ENCODE measurements at regions not wholly inside any gene's neighbourhood (a gene's known extent, or its start where the extent isn't known, plus 50 kb on each side); places are given as distances from the start of the nearest gene placed in this dataset.

GRCh38 chr22:47267513-47268282, 505.2 kb downstream of the TBC1D22A start:
- H3K4me3 Mint-ChIP-seq, result no peak overlapping the region

GRCh38 chr22:47266329-47266728, 503.9 kb downstream of the TBC1D22A start:
- Histone ChIP-seq H3K4me1 (ENCODE audit: control insufficient read depth, insufficient read depth, low read length, poor library complexity, severe bottlenecking) (no peaks in the 10 kb centered on the region), H3K4me3 (ENCODE audit: low read depth, low read length) (no peak overlapping the region), H3K9me3 (ENCODE audit: control insufficient read depth in 2 of 2, low read length in 2 of 2) (no peaks in the 10 kb centered on the region), H3K36me3 (ENCODE audit: control insufficient read depth, insufficient read depth, low read length) (no peaks in the 10 kb centered on the region), H3K27ac (ENCODE audit: insufficient read depth, low read length, poor library complexity, severe bottlenecking) (no peak overlapping the region), H3K27me3 (ENCODE audit: control insufficient read depth, insufficient read depth, low read length) (no peaks in the 10 kb centered on the region)
- no peak for DNase-seq
- no peak overlapping the region for H3K4me3 Mint-ChIP-seq
- no peak overlapping the region for H3K27ac Mint-ChIP-seq
- no peaks in the 10 kb centered on the region for H3K4me1 Mint-ChIP-seq
- H3K36me3 Mint-ChIP-seq, result no peaks in the 10 kb centered on the region
- no peak for ATAC-seq (ENCODE audit: low read depth in 2 of 2)
- H3K27me3 Mint-ChIP-seq, result peaks cover 4% of the 10 kb centered on the region
- H3K9me3 Mint-ChIP-seq, result peaks cover 0 to 2% (median 0%) of the 10 kb centered on the region in 7 donors

More at GRCh38 chr22:47267513-47268282, 505.2 kb downstream of the TBC1D22A start:
- DNase-seq (no peak), ATAC-seq (ENCODE audit: low read depth in 2 of 2) (no peak)
- Mint-ChIP-seq H3K9me3 (peaks cover 0 to 2% (median 0%) of the 10 kb centered on the region in 7 donors), H3K4me1 (no peaks in the 10 kb centered on the region), H3K27me3 (peaks cover 4% of the 10 kb centered on the region), H3K27ac (no peak overlapping the region), H3K36me3 (no peaks in the 10 kb centered on the region)
- no peak overlapping the region for H3K4me3 ChIP-seq (ENCODE audit: low read depth, low read length)
- H3K27me3 ChIP-seq (ENCODE audit: control insufficient read depth, insufficient read depth, low read length), result no peaks in the 10 kb centered on the region
- no peaks in the 10 kb centered on the region for H3K9me3 ChIP-seq (ENCODE audit: control insufficient read depth in 2 of 2, low read length in 2 of 2)
- no peak overlapping the region for H3K27ac ChIP-seq (ENCODE audit: insufficient read depth, low read length, poor library complexity, severe bottlenecking)
- no peaks in the 10 kb centered on the region for H3K36me3 ChIP-seq (ENCODE audit: control insufficient read depth, insufficient read depth, low read length)
- no peaks in the 10 kb centered on the region for H3K4me1 ChIP-seq (ENCODE audit: control insufficient read depth, insufficient read depth, low read length, poor library complexity, severe bottlenecking)

GRCh38 chr22:47260551-47260950, 498.1 kb downstream of the TBC1D22A start:
- Histone ChIP-seq H3K4me3 (ENCODE audit: low read depth, low read length) (no peak overlapping the region), H3K36me3 (ENCODE audit: control insufficient read depth, insufficient read depth, low read length) (no peaks in the 10 kb centered on the region), H3K9me3 (ENCODE audit: control insufficient read depth in 2 of 2, low read length in 2 of 2) (no peaks in the 10 kb centered on the region), H3K27me3 (ENCODE audit: control insufficient read depth, insufficient read depth, low read length) (no peaks in the 10 kb centered on the region), H3K4me1 (ENCODE audit: control insufficient read depth, insufficient read depth, low read length, poor library complexity, severe bottlenecking) (no peaks in the 10 kb centered on the region), H3K27ac (ENCODE audit: insufficient read depth, low read length, poor library complexity, severe bottlenecking) (no peak overlapping the region)
- H3K4me1 Mint-ChIP-seq, result no peaks in the 10 kb centered on the region
- ATAC-seq (ENCODE audit: low read depth in 2 of 2), result no peak
- H3K27ac Mint-ChIP-seq, result no peak overlapping the region
- H3K9me3 Mint-ChIP-seq, result no peaks in the 10 kb centered on the region
- H3K27me3 Mint-ChIP-seq, result no peaks in the 10 kb centered on the region
- H3K4me3 Mint-ChIP-seq, result no peak overlapping the region
- no peak for DNase-seq
- H3K36me3 Mint-ChIP-seq, result no peaks in the 10 kb centered on the region

- H3K4me3 Mint-ChIP-seq, result no peak overlapping the region
- DNase-seq, result no peak
- H3K9me3 ChIP-seq (ENCODE audit: control insufficient read depth in 2 of 2, low read length in 2 of 2), result no peaks in the 10 kb centered on the region
- H3K27me3 ChIP-seq (ENCODE audit: control insufficient read depth, insufficient read depth, low read length), result no peaks in the 10 kb centered on the region
- H3K27ac ChIP-seq (ENCODE audit: insufficient read depth, low read length, poor library complexity, severe bottlenecking), result no peak overlapping the region
- no peaks in the 10 kb centered on the region for H3K36me3 Mint-ChIP-seq
- H3K27ac Mint-ChIP-seq, result no peak overlapping the region
- no peaks in the 10 kb centered on the region for H3K9me3 Mint-ChIP-seq
- H3K4me3 ChIP-seq (ENCODE audit: low read depth, low read length), result no peak overlapping the region
- no peaks in the 10 kb centered on the region for H3K36me3 ChIP-seq (ENCODE audit: control insufficient read depth, insufficient read depth, low read length)
- no peaks in the 10 kb centered on the region for H3K4me1 ChIP-seq (ENCODE audit: control insufficient read depth, insufficient read depth, low read length, poor library complexity, severe bottlenecking)
- no peaks in the 10 kb centered on the region for H3K27me3 Mint-ChIP-seq
- H3K4me1 Mint-ChIP-seq, result no peaks in the 10 kb centered on the region
- ATAC-seq (ENCODE audit: low read depth in 2 of 2), result no peak
Measured at GRCh38 chr22:47259990-47260389, 497.5 kb downstream of the TBC1D22A start.

- H3K9me3 ChIP-seq (ENCODE audit: control insufficient read depth in 2 of 2, low read length in 2 of 2), result no peaks in the 10 kb centered on the region
- Mint-ChIP-seq H3K9me3 (no peaks in the 10 kb centered on the region), H3K4me1 (no peaks in the 10 kb centered on the region), H3K4me3 (no peak overlapping the region), H3K27ac (no peak overlapping the region), H3K27me3 (peaks cover 7% of the 10 kb centered on the region), H3K36me3 (no peaks in the 10 kb centered on the region)
- no peaks in the 10 kb centered on the region for H3K4me1 ChIP-seq (ENCODE audit: control insufficient read depth, insufficient read depth, low read length, poor library complexity, severe bottlenecking)
- no peak overlapping the region for H3K4me3 ChIP-seq (ENCODE audit: low read depth, low read length)
- H3K27ac ChIP-seq (ENCODE audit: insufficient read depth, low read length, poor library complexity, severe bottlenecking), result no peak overlapping the region
- ATAC-seq (ENCODE audit: low read depth in 2 of 2) (no peak), DNase-seq (no peak)
- no peaks in the 10 kb centered on the region for H3K36me3 ChIP-seq (ENCODE audit: control insufficient read depth, insufficient read depth, low read length)
- no peaks in the 10 kb centered on the region for H3K27me3 ChIP-seq (ENCODE audit: control insufficient read depth, insufficient read depth, low read length)
Measured at GRCh38 chr22:47259049-47259448, 496.6 kb downstream of the TBC1D22A start.

- Mint-ChIP-seq H3K4me3 (no peak overlapping the region), H3K27me3 (peaks cover 7% of the 10 kb centered on the region), H3K27ac (peak overlapping the region in 1 of 3 donors; percentile 61), H3K36me3 (no peaks in the 10 kb centered on the region), H3K4me1 (no peaks in the 10 kb centered on the region), H3K9me3 (no peaks in the 10 kb centered on the region)
- Histone ChIP-seq H3K36me3 (ENCODE audit: control insufficient read depth, insufficient read depth, low read length) (no peaks in the 10 kb centered on the region), H3K27ac (ENCODE audit: insufficient read depth, low read length, poor library complexity, severe bottlenecking) (no peak overlapping the region), H3K4me1 (ENCODE audit: control insufficient read depth, insufficient read depth, low read length, poor library complexity, severe bottlenecking) (no peaks in the 10 kb centered on the region), H3K4me3 (ENCODE audit: low read depth, low read length) (no peak overlapping the region), H3K27me3 (ENCODE audit: control insufficient read depth, insufficient read depth, low read length) (no peaks in the 10 kb centered on the region), H3K9me3 (ENCODE audit: control insufficient read depth in 2 of 2, low read length in 2 of 2) (no peaks in the 10 kb centered on the region)
- ATAC-seq (ENCODE audit: low read depth in 2 of 2), result no peak
- DNase-seq, result no peak
Measured at GRCh38 chr22:47257976-47258375, 495.5 kb downstream of the TBC1D22A start.

GRCh38 chr22:47257566-47257965, 495.1 kb downstream of the TBC1D22A start:
- peak overlapping the region in 1 of 3 donors; percentile 61 for H3K27ac Mint-ChIP-seq
- no peak overlapping the region for H3K4me3 Mint-ChIP-seq
- Histone ChIP-seq H3K4me3 (ENCODE audit: low read depth, low read length) (no peak overlapping the region), H3K27me3 (ENCODE audit: control insufficient read depth, insufficient read depth, low read length) (no peaks in the 10 kb centered on the region), H3K36me3 (ENCODE audit: control insufficient read depth, insufficient read depth, low read length) (no peaks in the 10 kb centered on the region), H3K27ac (ENCODE audit: insufficient read depth, low read length, poor library complexity, severe bottlenecking) (no peak overlapping the region), H3K4me1 (ENCODE audit: control insufficient read depth, insufficient read depth, low read length, poor library complexity, severe bottlenecking) (no peaks in the 10 kb centered on the region), H3K9me3 (ENCODE audit: control insufficient read depth in 2 of 2, low read length in 2 of 2) (no peaks in the 10 kb centered on the region)
- DNase-seq (no peak), ATAC-seq (ENCODE audit: low read depth in 2 of 2) (no peak)
- no peaks in the 10 kb centered on the region for H3K36me3 Mint-ChIP-seq
- peaks cover 7% of the 10 kb centered on the region for H3K27me3 Mint-ChIP-seq
- H3K9me3 Mint-ChIP-seq, result no peaks in the 10 kb centered on the region
- H3K4me1 Mint-ChIP-seq, result no peaks in the 10 kb centered on the region

- H3K4me1 Mint-ChIP-seq, result no peaks in the 10 kb centered on the region
- Histone ChIP-seq H3K27me3 (ENCODE audit: control insufficient read depth, insufficient read depth, low read length) (no peaks in the 10 kb centered on the region), H3K4me1 (ENCODE audit: control insufficient read depth, insufficient read depth, low read length, poor library complexity, severe bottlenecking) (no peaks in the 10 kb centered on the region), H3K27ac (ENCODE audit: insufficient read depth, low read length, poor library complexity, severe bottlenecking) (no peak overlapping the region), H3K36me3 (ENCODE audit: control insufficient read depth, insufficient read depth, low read length) (no peaks in the 10 kb centered on the region), H3K9me3 (ENCODE audit: control insufficient read depth in 2 of 2, low read length in 2 of 2) (no peaks in the 10 kb centered on the region), H3K4me3 (ENCODE audit: low read depth, low read length) (no peak overlapping the region)
- H3K27ac Mint-ChIP-seq, result no peak overlapping the region
- H3K36me3 Mint-ChIP-seq, result no peaks in the 10 kb centered on the region
- no peak overlapping the region for H3K4me3 Mint-ChIP-seq
- peaks cover 7% of the 10 kb centered on the region for H3K27me3 Mint-ChIP-seq
- DNase-seq (no peak), ATAC-seq (ENCODE audit: low read depth in 2 of 2) (no peak)
- H3K9me3 Mint-ChIP-seq, result peaks cover 0 to 2% (median 0%) of the 10 kb centered on the region in 7 donors
Measured at GRCh38 chr22:47251911-47252310, 489.5 kb downstream of the TBC1D22A start.
